ENCODE measurements at regions not wholly inside any gene's neighbourhood (a gene's known extent, or its start where the extent isn't known, plus 50 kb on each side); places are given as distances from the start of the nearest gene placed in this dataset.
A peak's percentile ranks its signal among the peaks of the same experiment; 100 is the strongest.
"Not testable (repeated sequence)": the region's sequence is repeated elsewhere in the genome, so short reads cannot be mapped to it uniquely, and the experiment has no call there.

- in situ Hi-C loops (cut with MboI; ENCODE audit: low pct_unique_long_range_greater_than_20kb, low sequenced_read_pairs) = no loop called here
Measured at GRCh38 chr2:222760301-222760897, 88.9 kb downstream of the MOGAT1 start.

GRCh38 chr2:222761888-222762287 is 90.4 kb downstream of the MOGAT1 start:
- DNase-seq = no peak
- in situ Hi-C loops (cut with MboI; ENCODE audit: low pct_unique_long_range_greater_than_20kb, low sequenced_read_pairs) = no loop called here

More at GRCh38 chr2:222760301-222760897, 88.9 kb downstream of the MOGAT1 start:
- DNase-seq = no peak

- in situ Hi-C loops (cut with MboI; ENCODE audit: low pct_unique_long_range_greater_than_20kb, low sequenced_read_pairs) = no loop called here
- no peak for DNase-seq
Measured at GRCh38 chr2:222762342-222762741, 90.9 kb downstream of the MOGAT1 start.

- in situ Hi-C loops (cut with MboI; ENCODE audit: low pct_unique_long_range_greater_than_20kb, low sequenced_read_pairs); DNase-seq: not testable (repeated sequence)
Measured at GRCh38 chr2:222765883-222766282, 94.4 kb downstream of the MOGAT1 start.

GRCh38 chr2:222768019-222768418 is 92.8 kb upstream of the ACSL3 start:
- in situ Hi-C loops (cut with MboI; ENCODE audit: low pct_unique_long_range_greater_than_20kb, low sequenced_read_pairs); DNase-seq: not testable (repeated sequence)

GRCh38 chr2:222769446-222769845 is 91.4 kb upstream of the ACSL3 start:
- in situ Hi-C loops (cut with MboI; ENCODE audit: low pct_unique_long_range_greater_than_20kb, low sequenced_read_pairs) = no loop called here
- no peak for DNase-seq

- no peak for DNase-seq
- in situ Hi-C loops (cut with MboI; ENCODE audit: low pct_unique_long_range_greater_than_20kb, low sequenced_read_pairs) = no loop called here
Measured at GRCh38 chr2:222769941-222770340, 90.9 kb upstream of the ACSL3 start.

- in situ Hi-C loops (cut with MboI; ENCODE audit: low pct_unique_long_range_greater_than_20kb, low sequenced_read_pairs) = no loop called here
- DNase-seq = no peak
Measured at GRCh38 chr2:222771832-222772231, 89.0 kb upstream of the ACSL3 start.

GRCh38 chr2:222774941-222775340 is 85.9 kb upstream of the ACSL3 start:
- DNase-seq = no peak
- in situ Hi-C loops (cut with MboI; ENCODE audit: low pct_unique_long_range_greater_than_20kb, low sequenced_read_pairs) = no loop called here

GRCh38 chr2:222776792-222777191 is 84.0 kb upstream of the ACSL3 start:
- in situ Hi-C loops (cut with MboI; ENCODE audit: low pct_unique_long_range_greater_than_20kb, low sequenced_read_pairs) = no loop called here

GRCh38 chr2:222778400-222778799 is 82.4 kb upstream of the ACSL3 start:
- in situ Hi-C loops (cut with MboI; ENCODE audit: low pct_unique_long_range_greater_than_20kb, low sequenced_read_pairs) = no loop called here
- no peak for DNase-seq

More at GRCh38 chr2:222776792-222777191, 84.0 kb upstream of the ACSL3 start:
- no peak for DNase-seq

- no peak for DNase-seq
- in situ Hi-C loops (cut with MboI; ENCODE audit: low pct_unique_long_range_greater_than_20kb, low sequenced_read_pairs) = no loop called here
Measured at GRCh38 chr2:222779145-222779832, 81.5 kb upstream of the ACSL3 start.

- DNase-seq = no peak
- in situ Hi-C loops (cut with MboI; ENCODE audit: low pct_unique_long_range_greater_than_20kb, low sequenced_read_pairs) = no loop called here
Measured at GRCh38 chr2:222780051-222780450, 80.8 kb upstream of the ACSL3 start.

GRCh38 chr2:222782201-222782730 is 78.6 kb upstream of the ACSL3 start:
- no peak for DNase-seq
- in situ Hi-C loops (cut with MboI; ENCODE audit: low pct_unique_long_range_greater_than_20kb, low sequenced_read_pairs) = no loop called here

- in situ Hi-C loops (cut with MboI; ENCODE audit: low pct_unique_long_range_greater_than_20kb, low sequenced_read_pairs) = no loop called here
- DNase-seq = no peak
Measured at GRCh38 chr2:222783592-222783991, 77.2 kb upstream of the ACSL3 start.

GRCh38 chr2:222790932-222791331 is 69.9 kb upstream of the ACSL3 start:
- DNase-seq = no peak
- in situ Hi-C loops (cut with MboI; ENCODE audit: low pct_unique_long_range_greater_than_20kb, low sequenced_read_pairs) = no loop called here

GRCh38 chr2:222792001-222792611 is 68.7 kb upstream of the ACSL3 start:
- in situ Hi-C loops (cut with MboI; ENCODE audit: low pct_unique_long_range_greater_than_20kb, low sequenced_read_pairs) = no loop called here
- DNase-seq = peak; percentile 12

- DNase-seq = no peak
- in situ Hi-C loops (cut with MboI; ENCODE audit: low pct_unique_long_range_greater_than_20kb, low sequenced_read_pairs) = no loop called here
Measured at GRCh38 chr2:222794585-222795449, 66.0 kb upstream of the ACSL3 start.

Data from KBM-7 (cell line).